Hepatocyte (in vitro differentiated cells): ENCODE measurements at regions not wholly inside any gene's neighbourhood (a gene's known extent, or its start where the extent isn't known, plus 50 kb on each side); places are given as distances from the start of the nearest gene placed in this dataset.
"Not testable (repeated sequence)": the region's sequence is repeated elsewhere in the genome, so short reads cannot be mapped to it uniquely, and the experiment has no call there.

Experiments used
- DNase-seq: peaks from one replicate; pipeline ENCODE4 v3.0.0-alpha.2; 2016; ENCODE audit warnings: low spot score
- H2AFZ ChIP-seq: fragments of 200-600 bp; sonication (generic); 2 replicates; pipeline ENCODE4 v1.6.0; 2016; ENCODE audit warnings: antibody characterized with exemption, mild to moderate bottlenecking
- H3K27ac ChIP-seq: fragments of 200-600 bp; sonication (generic); 2 replicates; pipeline ENCODE4 v1.5.1; 2016; ENCODE audit warnings: mild to moderate bottlenecking
- H3K27me3 ChIP-seq: fragments of 200-600 bp; sonication (generic); 2 replicates; pipeline ENCODE4 v1.6.1; 2016
- H3K36me3 ChIP-seq: fragments of 200-600 bp; sonication (generic); replicated peaks from 2 replicates; pipeline ENCODE4 v1.5.1; 2016; ENCODE audit warnings: low read depth; ENCODE audit not compliant: insufficient read depth
- H3K4me1 ChIP-seq: fragments of 200-600 bp; sonication (generic); 2 replicates; pipeline ENCODE4 v1.5.1; 2016; ENCODE audit warnings: mild to moderate bottlenecking, moderate library complexity; ENCODE audit not compliant: insufficient read depth
- H3K4me2 ChIP-seq: fragments of 200-600 bp; sonication (generic); 2 replicates; pipeline ENCODE4 v1.6.0; 2016
- H3K4me3 ChIP-seq: fragments of 200-600 bp; sonication (generic); 2 replicates; pipeline ENCODE4 v1.5.1; 2016; ENCODE audit warnings: mild to moderate bottlenecking
- H3K79me2 ChIP-seq: fragments of 200-600 bp; sonication (generic); 2 replicates; pipeline ENCODE4 v1.6.0; 2017; ENCODE audit warnings: mild to moderate bottlenecking
- H3K9me2 ChIP-seq: fragments of 200-600 bp; sonication (generic); replicated peaks from 2 replicates; pipeline ENCODE4 v1.6.0; 2017; ENCODE audit warnings: mild to moderate bottlenecking; ENCODE audit not compliant: insufficient read depth
- H3K9me3 ChIP-seq: fragments of 200-600 bp; sonication (generic); 2 replicates; pipeline ENCODE4 v1.5.1; 2016; ENCODE audit warnings: low read depth, mild to moderate bottlenecking
- H4K20me1 ChIP-seq: fragments of 200-600 bp; sonication (generic); 2 replicates; pipeline ENCODE4 v1.6.0; 2016; ENCODE audit warnings: mild to moderate bottlenecking; ENCODE audit not compliant: insufficient read depth, poor library complexity, severe bottlenecking
- EZH2 ChIP-seq: fragments of 200-600 bp; sonication (generic); IDR thresholded peaks from 2 replicates; pipeline ENCODE4 v1.6.1; 2016; ENCODE audit warnings: antibody characterized with exemption, mild to moderate bottlenecking, borderline replicate concordance
- EZH2phosphoT487 ChIP-seq: fragments of 200-600 bp; sonication (generic); IDR thresholded peaks from one replicate; pipeline ENCODE4 v1.6.1; 2018; ENCODE audit warnings: antibody characterized with exemption, mild to moderate bottlenecking, low read depth, moderate library complexity; ENCODE audit not compliant: unreplicated experiment, severe bottlenecking
- WGBS: methylation state at CpG from one replicate; pipeline ENCODE4 v1.1.6; 2016; ENCODE audit warnings: low lambda C conversion rate; ENCODE audit errors: missing lambda C conversion rate; 5-methylcytosine and 5-hydroxymethylcytosine counted together
- TF ChIP-seq, protein P1 (sequence below): fragments of 200-600 bp; sonication (generic); IDR thresholded peaks from 2 replicates; pipeline ENCODE4 v1.5.1; 2016; ENCODE audit warnings: antibody characterized with exemption, mild to moderate bottlenecking; ENCODE audit not compliant: poor library complexity

DNA sequence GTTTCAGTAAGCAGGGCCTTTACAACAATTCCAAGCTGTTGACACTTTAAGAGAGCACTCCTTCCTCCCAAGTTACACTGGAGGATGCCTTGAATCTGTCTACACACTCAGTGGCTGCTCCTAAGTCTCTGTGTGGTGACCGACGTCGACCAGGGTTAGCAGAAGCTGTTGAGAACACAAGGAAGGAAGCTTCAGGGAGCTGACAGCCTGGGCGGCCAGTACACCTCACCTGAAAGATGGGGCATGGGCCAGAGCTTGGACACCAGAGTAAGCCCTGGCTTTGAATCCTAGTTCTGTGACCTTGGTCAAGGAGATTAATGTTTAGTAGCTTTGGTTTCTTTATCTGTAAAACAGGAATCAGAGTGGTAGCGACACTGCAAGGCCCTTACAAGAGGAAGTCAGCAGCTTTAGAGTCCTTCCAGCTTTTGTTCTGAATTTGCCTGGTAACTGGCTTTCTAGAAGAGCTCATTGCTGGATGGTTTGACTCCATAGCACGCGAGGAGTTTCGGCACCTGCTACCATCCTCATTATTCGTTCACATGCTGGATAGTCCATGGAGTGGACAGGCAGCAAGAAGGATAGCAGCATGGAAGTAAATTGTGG, 214.2 kb downstream of the FGF9 start:
- no peak for DNase-seq
- H4K20me1 ChIP-seq = no peaks in the 10 kb centered on the region
- no peaks in the 10 kb centered on the region for H3K36me3 ChIP-seq
- WGBS = 83% methylated on average over 9 of the region's 9 CpGs
- no peak overlapping the region for H3K4me3 ChIP-seq
- no peak overlapping the region for H2AFZ ChIP-seq
- H3K9me3 ChIP-seq = no peaks in the 10 kb centered on the region
- no peak overlapping the region for H3K4me2 ChIP-seq
- H3K27ac ChIP-seq = no peak overlapping the region
- H3K9me2 ChIP-seq = no peaks in the 10 kb centered on the region
- TF ChIP-seq EZH2phosphoT487 (no peak), EZH2 (no peak)
- TF ChIP-seq, protein P1, sequence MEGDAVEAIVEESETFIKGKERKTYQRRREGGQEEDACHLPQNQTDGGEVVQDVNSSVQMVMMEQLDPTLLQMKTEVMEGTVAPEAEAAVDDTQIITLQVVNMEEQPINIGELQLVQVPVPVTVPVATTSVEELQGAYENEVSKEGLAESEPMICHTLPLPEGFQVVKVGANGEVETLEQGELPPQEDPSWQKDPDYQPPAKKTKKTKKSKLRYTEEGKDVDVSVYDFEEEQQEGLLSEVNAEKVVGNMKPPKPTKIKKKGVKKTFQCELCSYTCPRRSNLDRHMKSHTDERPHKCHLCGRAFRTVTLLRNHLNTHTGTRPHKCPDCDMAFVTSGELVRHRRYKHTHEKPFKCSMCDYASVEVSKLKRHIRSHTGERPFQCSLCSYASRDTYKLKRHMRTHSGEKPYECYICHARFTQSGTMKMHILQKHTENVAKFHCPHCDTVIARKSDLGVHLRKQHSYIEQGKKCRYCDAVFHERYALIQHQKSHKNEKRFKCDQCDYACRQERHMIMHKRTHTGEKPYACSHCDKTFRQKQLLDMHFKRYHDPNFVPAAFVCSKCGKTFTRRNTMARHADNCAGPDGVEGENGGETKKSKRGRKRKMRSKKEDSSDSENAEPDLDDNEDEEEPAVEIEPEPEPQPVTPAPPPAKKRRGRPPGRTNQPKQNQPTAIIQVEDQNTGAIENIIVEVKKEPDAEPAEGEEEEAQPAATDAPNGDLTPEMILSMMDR = no peak
- peaks cover 6% of the 10 kb centered on the region for H3K4me1 ChIP-seq
- no peaks in the 10 kb centered on the region for H3K27me3 ChIP-seq
- H3K79me2 ChIP-seq = no peaks in the 10 kb centered on the region

DNA sequence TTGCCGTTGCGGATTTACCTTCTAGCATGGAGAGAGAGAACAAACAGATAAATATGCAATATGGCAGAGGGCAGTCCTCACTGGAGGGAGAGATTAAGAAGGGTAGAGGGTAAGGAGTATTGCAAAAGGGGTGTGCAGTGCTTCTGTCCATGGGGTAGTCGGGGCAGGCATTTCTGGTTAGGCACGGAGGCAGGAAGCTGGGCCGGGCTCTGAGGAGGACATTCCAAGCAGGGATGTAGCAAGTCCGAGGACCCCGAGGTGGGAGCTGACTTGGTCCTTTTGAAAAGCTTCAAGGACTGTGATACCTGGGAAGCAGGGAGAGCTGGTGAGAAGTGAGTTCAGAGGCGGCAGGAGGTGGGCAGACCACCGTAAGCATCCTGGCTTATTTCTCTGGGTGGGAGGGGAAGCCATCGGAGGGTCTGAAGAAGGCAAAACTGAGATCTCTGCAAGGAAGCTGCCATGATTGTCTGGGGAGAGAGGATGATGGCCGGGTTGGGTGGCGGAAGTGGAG, 214.9 kb downstream of the FGF9 start:
- H3K36me3 ChIP-seq = no peaks in the 10 kb centered on the region
- H3K79me2 ChIP-seq = no peaks in the 10 kb centered on the region
- no peak overlapping the region for H3K4me3 ChIP-seq
- no peaks in the 10 kb centered on the region for H3K27me3 ChIP-seq
- 90% methylated on average over 12 of the region's 12 CpGs for WGBS
- no peak overlapping the region for H3K4me2 ChIP-seq
- no peak overlapping the region for H2AFZ ChIP-seq
- peaks cover 6% of the 10 kb centered on the region for H3K4me1 ChIP-seq
- no peaks in the 10 kb centered on the region for H3K9me3 ChIP-seq
- H3K27ac ChIP-seq = no peak overlapping the region
- H3K9me2 ChIP-seq = no peaks in the 10 kb centered on the region
- DNase-seq = no peak
- H4K20me1 ChIP-seq = no peaks in the 10 kb centered on the region
- TF ChIP-seq EZH2 = no peak
- TF ChIP-seq EZH2phosphoT487 = no peak
- TF ChIP-seq, protein P1 = no peak

DNA sequence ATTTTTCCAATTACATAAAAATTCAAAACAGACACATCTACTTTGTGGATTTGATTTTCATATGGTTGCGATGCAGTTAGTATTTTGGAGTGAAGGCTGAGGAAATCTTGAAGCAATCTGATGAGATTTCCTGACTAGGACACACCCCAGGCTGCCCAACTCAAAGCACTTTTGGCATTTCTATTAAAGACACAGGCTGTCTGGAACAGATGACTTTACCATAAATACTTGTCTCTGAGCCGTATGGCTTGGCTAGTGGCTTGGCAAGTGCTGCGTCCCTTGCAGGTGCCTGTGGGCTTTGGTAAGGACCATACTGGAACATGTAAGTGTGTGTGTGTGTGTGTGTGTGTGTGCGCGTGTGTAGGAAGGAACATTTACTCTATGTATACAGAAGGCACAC, 218.8 kb downstream of the FGF9 start:
- H3K4me2 ChIP-seq = no peak overlapping the region
- H3K4me3 ChIP-seq = no peak overlapping the region
- no peaks in the 10 kb centered on the region for H3K27me3 ChIP-seq
- H3K27ac ChIP-seq = no peak overlapping the region
- no peaks in the 10 kb centered on the region for H3K9me3 ChIP-seq
- no peaks in the 10 kb centered on the region for H3K4me1 ChIP-seq
- no peaks in the 10 kb centered on the region for H4K20me1 ChIP-seq
- H3K79me2 ChIP-seq = no peaks in the 10 kb centered on the region
- WGBS = 73% methylated on average over 5 of the region's 5 CpGs
- TF ChIP-seq EZH2phosphoT487 (no peak), EZH2 (no peak)
- TF ChIP-seq, protein P1 = no peak
- H3K9me2 ChIP-seq = no peaks in the 10 kb centered on the region
- no peaks in the 10 kb centered on the region for H3K36me3 ChIP-seq
- H2AFZ ChIP-seq = no peak overlapping the region
- DNase-seq = no peak

DNA sequence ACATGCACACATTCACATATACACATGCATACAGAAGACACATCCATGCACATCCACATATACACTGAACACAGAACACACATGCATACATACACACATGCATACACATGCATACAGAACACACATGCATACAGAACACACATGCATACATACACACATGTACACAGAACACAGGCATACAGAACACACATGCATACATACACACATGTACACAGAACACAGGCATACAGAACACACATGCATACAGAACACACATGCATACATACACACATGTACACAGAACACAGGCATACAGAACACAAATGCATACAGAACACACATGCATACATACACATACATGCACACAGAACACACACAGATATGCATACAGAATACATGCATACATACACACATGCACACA, 219.3 kb downstream of the FGF9 start:
- H3K36me3 ChIP-seq, H3K4me1 ChIP-seq, H3K27me3 ChIP-seq, DNase-seq, H3K4me3 ChIP-seq, H3K27ac ChIP-seq, H3K9me2 ChIP-seq, H3K4me2 ChIP-seq, H4K20me1 ChIP-seq, H3K79me2 ChIP-seq, H3K9me3 ChIP-seq, H2AFZ ChIP-seq: not testable (repeated sequence)
